HG02870 (cell line): ENCODE measurements at regions not wholly inside any gene's neighbourhood (a gene's known extent, or its start where the extent isn't known, plus 50 kb on each side); places are given as distances from the start of the nearest gene placed in this dataset.

Experiments used
- ATAC-seq: cut with Tn5 transposase; IDR thresholded peaks from one replicate; pipeline ENCODE4 v1.9.1; 2021; ENCODE audit warnings: mild to moderate bottlenecking, moderate library complexity; ENCODE audit not compliant: unreplicated experiment

- no peak for ATAC-seq
These were observed 271.0 kb upstream of the RTL1 start for GRCh38 chr14:101174522-101174838.

GRCh38 chr14:101174980-101175606, 271.6 kb upstream of the RTL1 start:
- ATAC-seq, result no peak

- ATAC-seq, result no peak
These were observed 272.4 kb upstream of the RTL1 start for GRCh38 chr14:101175731-101176534.

GRCh38 chr14:101176535-101177205, 273.1 kb upstream of the RTL1 start:
- no peak for ATAC-seq

- no peak for ATAC-seq
These were observed 273.9 kb upstream of the RTL1 start for GRCh38 chr14:101177301-101177971.

- ATAC-seq, result no peak
These were observed 274.9 kb upstream of the RTL1 start for GRCh38 chr14:101178184-101179072.

- ATAC-seq, result no peak
These were observed 276.2 kb upstream of the RTL1 start for GRCh38 chr14:101179691-101180211.

GRCh38 chr14:101181446-101182313, 278.2 kb upstream of the RTL1 start:
- ATAC-seq, result no peak

- no peak for ATAC-seq
These were observed 279.0 kb upstream of the RTL1 start for GRCh38 chr14:101182476-101182875.

- ATAC-seq, result no peak
These were observed 280.0 kb upstream of the RTL1 start for GRCh38 chr14:101183376-101184103.

GRCh38 chr14:101184104-101184455, 280.6 kb upstream of the RTL1 start:
- ATAC-seq, result no peak

- ATAC-seq, result no peak
These were observed 281.1 kb upstream of the RTL1 start for GRCh38 chr14:101184572-101184971.

- ATAC-seq, result no peak
These were observed 281.7 kb upstream of the RTL1 start for GRCh38 chr14:101185073-101185835.

GRCh38 chr14:101185946-101186345, 282.4 kb upstream of the RTL1 start:
- ATAC-seq, result no peak

- ATAC-seq, result no peak
These were observed 283.0 kb upstream of the RTL1 start for GRCh38 chr14:101186544-101186943.

- no peak for ATAC-seq
These were observed 283.7 kb upstream of the RTL1 start for GRCh38 chr14:101186992-101187815.
